ENCODE measurements at regions not wholly inside any gene's neighbourhood (a gene's known extent, or its start where the extent isn't known, plus 50 kb on each side); places are given as distances from the start of the nearest gene placed in this dataset.

- DNase-seq (no peak), ATAC-seq (no peak)
- no peak overlapping the region for H3K27ac ChIP-seq
- H3K36me3 ChIP-seq = no peaks in the 10 kb centered on the region
- H3K27me3 ChIP-seq = no peaks in the 10 kb centered on the region
- no peak for TF ChIP-seq CTCF (IDR thresholded peaks at IDR 0.05)
- peak overlapping the region in 2 of 10 donors; percentile 5 to 16 for H3K4me3 ChIP-seq
- no peaks in the 10 kb centered on the region for H3K4me1 ChIP-seq
- no peaks in the 10 kb centered on the region for H3K9me3 ChIP-seq
- intact Hi-C loops (cut with DNase I) = no loop called here
- 67 to 78% methylated on average over 4 of the region's 4 CpGs for WGBS, 2 donors
Observed at GRCh38 chr1:238469146-238469631, 578.5 kb upstream of the ZP4 start.

GRCh38 chr1:238468068-238468467, 577.3 kb upstream of the ZP4 start:
- intact Hi-C loops (cut with DNase I) = no loop called here
- H3K9me3 ChIP-seq = no peaks in the 10 kb centered on the region
- no peak overlapping the region for H3K4me3 ChIP-seq
- no peak for TF ChIP-seq CTCF (IDR thresholded peaks at IDR 0.05)
- DNase-seq = no peak
- H3K36me3 ChIP-seq = no peaks in the 10 kb centered on the region
- WGBS, 2 donors = 81 to 83% methylated on average over 6 of the region's 6 CpGs
- H3K4me1 ChIP-seq = no peaks in the 10 kb centered on the region
- no peak for ATAC-seq
- no peak overlapping the region for H3K27ac ChIP-seq
- H3K27me3 ChIP-seq = no peaks in the 10 kb centered on the region

- ATAC-seq (no peak), DNase-seq (no peak)
- intact Hi-C loops (cut with DNase I) = no loop called here
- H3K4me1 ChIP-seq = no peaks in the 10 kb centered on the region
- H3K27ac ChIP-seq = no peak overlapping the region
- H3K9me3 ChIP-seq = no peaks in the 10 kb centered on the region
- H3K4me3 ChIP-seq = no peak overlapping the region
- TF ChIP-seq CTCF (IDR thresholded peaks at IDR 0.05) = no peak
- no peaks in the 10 kb centered on the region for H3K36me3 ChIP-seq
- 77 to 86% methylated on average over 5 of the region's 5 CpGs for WGBS, 2 donors
- H3K27me3 ChIP-seq = no peaks in the 10 kb centered on the region
Observed at GRCh38 chr1:238466459-238466858, 575.7 kb upstream of the ZP4 start.

GRCh38 chr1:238465449-238465848, 574.7 kb upstream of the ZP4 start:
- 54 to 62% methylated on average over 3 of the region's 3 CpGs for whole genome bisulfite sequencing, 2 donors
- no peak for TF ChIP-seq CTCF (IDR thresholded peaks at IDR 0.05)
- DNase-seq (no peak), ATAC-seq (no peak)
- intact Hi-C loops (cut with DNase I) = no loop called here
- no peaks in the 10 kb centered on the region for H3K9me3 ChIP-seq
- no peaks in the 10 kb centered on the region for H3K36me3 ChIP-seq
- no peaks in the 10 kb centered on the region for H3K4me1 ChIP-seq
- H3K27ac ChIP-seq = no peak overlapping the region
- no peaks in the 10 kb centered on the region for H3K27me3 ChIP-seq
- no peak overlapping the region for H3K4me3 ChIP-seq

All from heart right ventricle (tissue), 16 donors.